ENCODE measurements at regions not wholly inside any gene's neighbourhood (a gene's known extent, or its start where the extent isn't known, plus 50 kb on each side); places are given as distances from the start of the nearest gene placed in this dataset.

DNA sequence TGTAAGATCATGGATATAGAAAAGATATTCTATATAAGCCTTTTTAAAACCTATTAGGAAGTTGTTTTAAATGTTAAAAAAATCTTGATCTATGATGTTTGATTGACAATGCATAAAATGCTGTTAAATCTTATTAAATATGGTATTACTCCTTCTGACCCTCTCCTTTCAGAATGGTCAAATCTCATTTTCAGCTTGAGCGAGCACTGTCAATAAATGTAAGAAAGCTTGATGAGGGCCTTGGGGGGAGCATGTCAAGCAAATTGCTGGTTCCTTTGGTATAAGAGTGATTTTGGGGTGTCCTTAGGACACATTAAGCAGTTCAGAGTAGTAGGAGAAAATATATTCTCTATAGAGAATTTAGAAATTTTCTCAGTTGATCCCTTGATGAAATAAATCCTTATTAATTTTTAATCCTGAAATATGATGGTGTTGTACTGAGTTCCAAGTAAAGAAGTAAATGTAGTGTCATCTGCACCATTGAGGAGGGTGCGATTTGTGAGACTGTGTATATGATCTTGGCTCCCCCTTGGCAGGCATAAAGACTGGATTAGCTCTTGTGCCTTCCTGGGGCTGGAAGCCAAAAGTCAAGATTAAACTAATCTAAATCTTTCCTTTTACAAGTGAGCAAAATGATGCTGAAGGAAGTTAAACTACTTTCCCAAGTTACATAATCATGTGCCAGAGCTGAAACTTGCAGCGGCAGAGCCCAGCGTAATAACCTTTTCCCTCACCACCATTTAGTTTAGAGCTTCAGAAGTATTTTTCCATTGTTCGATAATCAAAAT lies 82.6 kb upstream of the ANK2 start:
- H3K27ac ChIP-seq = no peak overlapping the region
- no peaks in the 10 kb centered on the region for H3K27me3 ChIP-seq
- intact Hi-C loops (cut with DNase I) = no loop called here
- TF ChIP-seq, protein P1, sequence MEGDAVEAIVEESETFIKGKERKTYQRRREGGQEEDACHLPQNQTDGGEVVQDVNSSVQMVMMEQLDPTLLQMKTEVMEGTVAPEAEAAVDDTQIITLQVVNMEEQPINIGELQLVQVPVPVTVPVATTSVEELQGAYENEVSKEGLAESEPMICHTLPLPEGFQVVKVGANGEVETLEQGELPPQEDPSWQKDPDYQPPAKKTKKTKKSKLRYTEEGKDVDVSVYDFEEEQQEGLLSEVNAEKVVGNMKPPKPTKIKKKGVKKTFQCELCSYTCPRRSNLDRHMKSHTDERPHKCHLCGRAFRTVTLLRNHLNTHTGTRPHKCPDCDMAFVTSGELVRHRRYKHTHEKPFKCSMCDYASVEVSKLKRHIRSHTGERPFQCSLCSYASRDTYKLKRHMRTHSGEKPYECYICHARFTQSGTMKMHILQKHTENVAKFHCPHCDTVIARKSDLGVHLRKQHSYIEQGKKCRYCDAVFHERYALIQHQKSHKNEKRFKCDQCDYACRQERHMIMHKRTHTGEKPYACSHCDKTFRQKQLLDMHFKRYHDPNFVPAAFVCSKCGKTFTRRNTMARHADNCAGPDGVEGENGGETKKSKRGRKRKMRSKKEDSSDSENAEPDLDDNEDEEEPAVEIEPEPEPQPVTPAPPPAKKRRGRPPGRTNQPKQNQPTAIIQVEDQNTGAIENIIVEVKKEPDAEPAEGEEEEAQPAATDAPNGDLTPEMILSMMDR (IDR thresholded peaks at IDR 0.05) = no peak
- DNase-seq = no peak
- no peaks in the 10 kb centered on the region for H3K4me1 ChIP-seq
- H3K4me3 ChIP-seq = no peak overlapping the region
- no peaks in the 10 kb centered on the region for H3K36me3 ChIP-seq
- no peaks in the 10 kb centered on the region for H3K9me3 ChIP-seq
- no peak for ATAC-seq

DNA sequence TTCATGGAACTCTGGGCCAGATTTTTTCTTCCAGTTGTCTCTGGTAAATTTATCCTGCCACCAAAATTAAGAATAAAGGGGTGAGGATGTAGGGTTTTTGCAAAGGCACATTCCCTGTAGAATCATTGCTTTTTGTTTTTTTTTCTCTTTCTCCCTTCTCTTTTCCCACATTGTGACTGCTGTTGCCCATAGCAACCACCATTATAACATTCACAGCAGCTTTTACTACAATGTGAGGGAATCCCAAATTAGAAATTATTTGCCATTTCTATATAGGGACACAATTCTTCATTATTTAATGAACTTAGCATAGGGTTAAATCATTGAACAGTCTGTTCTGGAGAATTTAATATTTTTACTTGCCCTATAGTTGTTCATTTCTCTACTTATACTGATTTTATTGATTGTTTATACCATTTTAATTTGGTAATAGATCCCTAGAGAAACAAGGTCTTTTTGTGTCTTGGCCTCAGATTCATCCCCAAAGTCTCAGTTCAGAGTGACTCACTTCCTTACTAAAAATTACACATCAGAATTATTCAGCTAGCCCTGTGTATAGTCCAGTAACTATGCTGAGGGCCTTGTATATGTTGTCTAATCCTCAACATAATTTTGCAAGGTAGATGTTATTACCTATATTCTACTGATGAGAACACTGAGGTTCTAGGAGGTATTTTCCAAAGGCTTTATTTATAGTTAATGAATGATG lies 80.8 kb upstream of the ANK2 start:
- H3K27me3 ChIP-seq = no peaks in the 10 kb centered on the region
- no peak overlapping the region for H3K27ac ChIP-seq
- TF ChIP-seq, protein P1 (IDR thresholded peaks at IDR 0.05) = no peak
- DNase-seq (no peak), ATAC-seq (no peak)
- intact Hi-C loops (cut with DNase I) = no loop called here
- no peaks in the 10 kb centered on the region for H3K36me3 ChIP-seq
- no peaks in the 10 kb centered on the region for H3K4me1 ChIP-seq
- H3K9me3 ChIP-seq = no peaks in the 10 kb centered on the region
- H3K4me3 ChIP-seq = no peak overlapping the region

DNA sequence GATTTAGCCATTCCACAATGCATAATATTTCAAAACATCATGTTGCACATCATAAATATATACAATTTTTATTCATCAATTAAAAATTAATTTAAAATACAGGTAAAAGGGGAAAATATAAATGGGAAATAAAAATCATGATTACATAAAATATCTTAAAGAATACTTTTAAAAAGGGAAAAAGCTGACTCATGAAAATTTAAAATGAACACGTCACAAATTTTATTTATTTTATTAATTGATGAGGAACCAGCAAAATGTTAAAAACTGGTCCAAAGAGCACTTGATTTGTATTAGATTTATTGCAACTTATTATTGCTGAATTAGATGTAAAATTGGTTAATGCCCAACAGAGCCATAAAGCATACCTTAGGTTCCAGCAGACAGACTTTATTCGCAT lies 78.5 kb upstream of the ANK2 start:
- TF ChIP-seq, protein P1 (IDR thresholded peaks at IDR 0.05) = no peak
- Histone ChIP-seq H3K36me3 (no peaks in the 10 kb centered on the region), H3K9me3 (no peaks in the 10 kb centered on the region), H3K4me3 (no peak overlapping the region), H3K27me3 (no peaks in the 10 kb centered on the region), H3K27ac (no peak overlapping the region), H3K4me1 (no peaks in the 10 kb centered on the region)
- intact Hi-C loops (cut with DNase I) = no loop called here
- DNase-seq = no peak
- no peak for ATAC-seq

DNA sequence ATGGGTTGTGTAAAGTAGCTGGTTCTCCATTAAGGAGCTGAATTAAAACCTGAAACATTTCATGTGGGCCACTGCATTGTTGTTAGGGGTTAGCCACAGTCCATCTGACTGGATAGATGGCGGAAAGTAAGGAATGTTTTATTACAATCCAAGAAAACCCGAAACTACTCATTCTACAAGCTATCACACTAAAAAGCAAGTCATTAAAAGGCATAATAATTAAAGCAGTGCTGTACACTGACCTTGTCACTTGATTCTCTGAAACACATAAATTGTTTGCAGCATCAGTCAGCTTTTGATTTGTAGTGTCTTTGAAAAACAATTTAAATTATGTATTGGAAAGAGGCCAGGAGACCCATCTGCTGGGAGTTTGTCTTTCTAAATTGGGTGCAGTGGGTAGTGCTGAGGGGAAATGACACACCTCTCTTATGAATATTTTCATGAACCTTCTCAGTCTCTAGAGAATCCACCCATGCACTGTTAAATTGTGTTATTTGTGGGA lies 75.7 kb upstream of the ANK2 start:
- no peak overlapping the region for H3K4me3 ChIP-seq
- TF ChIP-seq, protein P1 (IDR thresholded peaks at IDR 0.05) = no peak
- H3K4me1 ChIP-seq = no peaks in the 10 kb centered on the region
- DNase-seq (no peak), ATAC-seq (no peak)
- no peaks in the 10 kb centered on the region for H3K27me3 ChIP-seq
- H3K36me3 ChIP-seq = no peaks in the 10 kb centered on the region
- no peaks in the 10 kb centered on the region for H3K9me3 ChIP-seq
- no peak overlapping the region for H3K27ac ChIP-seq
- intact Hi-C loops (cut with DNase I) = no loop called here

DNA sequence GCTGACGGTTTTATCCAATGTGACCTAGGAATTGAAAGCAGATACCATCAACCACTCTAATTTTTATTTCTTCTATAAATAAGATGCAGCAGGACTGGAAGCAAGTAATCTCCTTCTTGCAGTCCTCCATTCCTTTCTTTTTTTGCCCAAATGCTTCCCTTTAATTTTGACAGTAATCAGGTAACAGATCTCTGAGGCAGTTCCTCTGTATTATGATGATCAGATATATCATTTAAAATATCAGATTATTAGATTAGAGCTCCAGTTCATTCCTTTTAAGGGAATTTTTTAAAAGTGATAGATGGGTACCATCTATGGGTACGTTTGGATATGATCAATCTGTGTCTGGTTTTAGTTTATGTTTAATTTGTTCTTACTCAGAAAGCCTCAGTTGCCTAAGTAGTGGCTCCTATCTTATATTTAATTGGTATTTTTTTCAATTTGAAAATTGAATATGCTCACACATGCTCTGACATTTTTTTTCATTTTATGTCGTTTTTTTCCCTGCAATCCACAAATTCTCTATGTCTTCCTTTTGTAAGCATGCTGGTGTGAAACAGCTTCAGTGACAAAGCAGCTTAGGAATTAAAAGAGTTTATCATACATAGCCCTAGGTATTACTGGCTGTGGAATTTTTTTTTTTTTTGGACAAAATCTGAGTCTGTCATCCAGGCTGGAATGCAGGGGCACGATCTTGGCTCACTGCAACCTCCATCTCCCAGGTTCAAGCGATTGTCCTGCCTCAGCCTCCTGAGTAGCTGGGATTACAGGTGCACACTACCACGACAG lies 73.7 kb upstream of the ANK2 start:
- no peaks in the 10 kb centered on the region for H3K36me3 ChIP-seq
- H3K27ac ChIP-seq = no peak overlapping the region
- ATAC-seq (no peak), DNase-seq (no peak)
- no peaks in the 10 kb centered on the region for H3K4me1 ChIP-seq
- H3K9me3 ChIP-seq = no peaks in the 10 kb centered on the region
- TF ChIP-seq, protein P1 (IDR thresholded peaks at IDR 0.05) = no peak
- H3K4me3 ChIP-seq = no peak overlapping the region
- H3K27me3 ChIP-seq = no peaks in the 10 kb centered on the region
- intact Hi-C loops (cut with DNase I) = no loop called here

Data from upper lobe of right lung (tissue), 1 donor.